Muscle layer of duodenum (tissue), 2 donors: ENCODE measurements at regions not wholly inside any gene's neighbourhood (a gene's known extent, or its start where the extent isn't known, plus 50 kb on each side); places are given as distances from the start of the nearest gene placed in this dataset.

Experiments
- H3K27ac ChIP-seq: one replicate; pipeline ENCODE4 v1.7.0; 2013; ENCODE audit warnings: mild to moderate bottlenecking, low read length
- H3K27me3 ChIP-seq: one replicate; pipeline ENCODE4 v1.7.0; 2013; ENCODE audit warnings: low read depth, mild to moderate bottlenecking, control low read depth, low read length
- H3K36me3 ChIP-seq, 2 donors: one replicate each; pipeline ENCODE4 v1.7.0; 2013; ENCODE audit warnings: low read length in 2 of 2, control low read depth in 1 of 2, mild to moderate bottlenecking in 1 of 2; ENCODE audit not compliant: insufficient read depth in 2 of 2, control insufficient read depth in 1 of 2
- H3K4me1 ChIP-seq, 2 donors: one replicate each; pipeline ENCODE4 v1.7.0; 2013; ENCODE audit warnings: low read length in 2 of 2, mild to moderate bottlenecking in 2 of 2, control low read depth in 1 of 2, moderate library complexity in 1 of 2; ENCODE audit not compliant: insufficient read depth in 2 of 2, control insufficient read depth in 1 of 2
- H3K4me3 ChIP-seq, 2 donors: one replicate each; pipeline ENCODE4 v1.7.0; 2013; ENCODE audit warnings: low read length in 2 of 2, low read depth in 1 of 2, mild to moderate bottlenecking in 1 of 2
- H3K9me3 ChIP-seq, 2 donors: one replicate each; pipeline ENCODE4 v1.7.0; 2013; ENCODE audit warnings: low read length in 2 of 2, control low read depth in 1 of 2, mild to moderate bottlenecking in 1 of 2; ENCODE audit not compliant: control insufficient read depth in 1 of 2
- donor health status: healthy.

DNA sequence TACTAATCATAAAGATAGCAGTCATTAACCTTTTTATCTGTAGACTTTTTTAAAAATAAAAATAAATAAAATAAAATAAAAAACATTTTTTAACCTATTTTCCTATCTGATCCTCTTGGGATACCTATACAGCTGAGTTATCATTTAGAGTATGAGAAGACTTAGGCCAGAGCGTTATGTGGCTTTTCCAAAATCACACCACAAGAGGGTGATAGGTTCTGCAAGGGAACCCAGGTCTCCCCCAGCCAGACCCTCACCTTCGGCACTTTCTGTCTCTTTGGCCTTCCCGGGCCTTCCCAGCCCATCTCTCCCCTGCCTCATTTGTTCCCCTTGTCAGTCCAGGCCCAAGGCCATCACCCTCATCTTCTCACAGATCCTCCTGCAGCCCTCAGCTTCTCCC, 311.7 kb downstream of the SMAD2 start:
- Histone ChIP-seq H3K9me3 (no peaks in the 10 kb centered on the region), H3K4me3 (no peak overlapping the region), H3K27ac (no peak overlapping the region), H3K27me3 (no peaks in the 10 kb centered on the region), H3K36me3 (no peaks in the 10 kb centered on the region), H3K4me1 (no peaks in the 10 kb centered on the region)

DNA sequence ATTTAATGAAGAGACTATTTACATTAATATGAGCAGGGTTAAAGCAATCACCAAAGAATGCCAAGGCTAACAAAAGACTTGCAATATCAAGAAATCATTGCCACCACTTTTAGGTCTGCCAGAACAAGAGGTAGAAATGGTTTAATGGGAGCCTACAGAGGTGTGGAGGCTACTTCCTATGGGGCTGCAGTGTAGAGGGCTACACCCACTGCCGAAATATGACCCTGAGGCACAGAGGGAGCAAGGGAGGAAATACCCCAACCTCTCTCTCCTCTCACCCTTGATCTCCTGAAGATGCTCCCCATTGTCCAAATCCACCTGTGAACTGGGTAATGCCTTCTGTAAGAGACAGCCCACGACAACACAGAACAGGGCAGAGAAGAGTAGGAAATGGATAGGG, 315.4 kb downstream of the SMAD2 start:
- H3K27me3 ChIP-seq, result no peaks in the 10 kb centered on the region
- no peaks in the 10 kb centered on the region for H3K4me1 ChIP-seq
- H3K27ac ChIP-seq, result no peak overlapping the region
- peaks cover 0 to 8% of the 10 kb centered on the region in 2 donors for H3K9me3 ChIP-seq
- H3K36me3 ChIP-seq, result no peaks in the 10 kb centered on the region
- no peak overlapping the region for H3K4me3 ChIP-seq

DNA sequence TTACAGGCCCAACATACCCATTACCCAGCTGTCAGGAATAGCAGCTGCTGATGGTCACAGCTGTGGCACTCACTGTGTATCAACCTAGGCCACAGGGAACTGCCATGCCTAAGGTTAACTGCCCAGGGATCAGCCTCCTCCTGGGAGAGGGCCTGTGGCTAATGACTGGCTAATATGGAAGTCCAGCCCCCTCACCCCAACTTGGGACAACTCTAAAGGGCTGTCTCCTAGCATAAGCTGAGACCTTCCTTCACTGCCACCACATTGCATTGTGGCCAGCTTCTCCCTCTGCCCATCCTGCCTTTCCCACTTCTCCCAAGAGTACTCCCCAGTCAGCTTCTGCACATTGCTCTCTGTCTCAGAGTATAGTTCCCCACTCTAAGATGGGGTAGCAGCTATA, 316.5 kb downstream of the SMAD2 start:
- no peak overlapping the region for H3K27ac ChIP-seq
- H3K4me3 ChIP-seq, result no peak overlapping the region
- H3K9me3 ChIP-seq, result peaks cover 0 to 8% of the 10 kb centered on the region in 2 donors
- no peaks in the 10 kb centered on the region for H3K36me3 ChIP-seq
- no peaks in the 10 kb centered on the region for H3K4me1 ChIP-seq
- no peaks in the 10 kb centered on the region for H3K27me3 ChIP-seq

DNA sequence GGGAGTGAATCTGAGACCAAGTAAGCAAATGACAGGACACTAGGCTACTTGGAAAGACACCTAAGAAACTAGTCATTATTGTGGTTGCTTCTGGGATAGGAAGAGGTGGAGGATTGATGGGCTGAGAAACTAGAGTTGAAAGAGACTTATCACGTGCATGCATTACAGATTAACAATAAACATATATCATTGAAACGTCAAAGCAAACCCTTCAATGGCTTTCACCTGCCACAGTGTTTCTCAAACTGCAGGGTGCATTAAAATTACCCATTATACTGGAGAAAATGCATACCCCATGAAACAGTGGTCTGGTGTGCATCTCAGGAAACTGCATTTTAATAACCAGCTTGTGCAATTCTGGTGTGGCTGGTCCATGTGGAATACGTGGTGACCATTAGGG, 318.8 kb downstream of the SMAD2 start:
- Histone ChIP-seq H3K4me1 (no peaks in the 10 kb centered on the region), H3K9me3 (peaks cover 0 to 8% of the 10 kb centered on the region in 2 donors), H3K36me3 (no peaks in the 10 kb centered on the region), H3K4me3 (no peak overlapping the region), H3K27me3 (no peaks in the 10 kb centered on the region), H3K27ac (no peak overlapping the region)

DNA sequence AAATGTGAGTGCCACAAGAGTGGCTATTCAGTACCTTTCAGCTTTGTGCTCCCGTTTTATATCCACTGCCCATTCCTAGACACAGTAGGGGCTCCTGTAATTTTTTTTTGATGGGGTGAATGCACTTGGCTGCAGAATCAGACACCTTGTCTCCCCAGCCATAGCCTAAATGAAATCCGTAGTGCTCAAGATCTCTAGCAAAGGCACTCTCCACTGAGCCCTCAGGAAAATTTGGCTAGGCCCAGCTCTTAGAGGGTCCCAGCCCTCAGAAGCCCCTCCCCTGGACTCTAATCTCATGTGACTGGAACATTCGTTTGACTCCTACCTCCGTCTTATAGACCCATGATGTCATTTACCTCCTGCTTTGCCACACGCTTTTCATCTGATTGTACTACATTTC, 323.9 kb downstream of the SMAD2 start:
- peaks cover 0 to 8% of the 10 kb centered on the region in 2 donors for H3K9me3 ChIP-seq
- no peak overlapping the region for H3K27ac ChIP-seq

DNA sequence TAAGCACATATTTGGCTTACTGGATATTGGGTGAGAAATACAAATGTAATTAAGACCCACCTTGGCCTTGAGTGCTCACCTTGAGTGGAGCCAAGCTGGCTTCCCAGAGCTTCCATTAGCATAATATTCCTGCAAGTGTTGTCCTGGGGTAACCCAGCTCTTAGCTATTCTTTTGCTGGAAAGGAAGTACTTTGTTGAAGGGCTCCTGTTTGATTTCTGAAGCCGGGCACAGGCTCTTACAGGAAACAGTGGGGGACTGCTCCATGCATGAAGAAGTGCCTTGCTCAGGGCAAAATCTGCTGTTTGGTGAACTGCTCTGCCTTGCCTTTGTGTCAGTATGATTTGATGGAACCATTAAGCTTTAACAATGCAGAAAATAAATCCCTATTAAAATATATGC, 325.4 kb downstream of the SMAD2 start:
- H3K4me1 ChIP-seq, result no peaks in the 10 kb centered on the region
- no peaks in the 10 kb centered on the region for H3K9me3 ChIP-seq

More for the DNA sequence above, 323.9 kb downstream of the SMAD2 start:
- no peaks in the 10 kb centered on the region for H3K4me1 ChIP-seq
- H3K4me3 ChIP-seq, result no peak overlapping the region
- no peaks in the 10 kb centered on the region for H3K36me3 ChIP-seq
- H3K27me3 ChIP-seq, result no peaks in the 10 kb centered on the region

DNA sequence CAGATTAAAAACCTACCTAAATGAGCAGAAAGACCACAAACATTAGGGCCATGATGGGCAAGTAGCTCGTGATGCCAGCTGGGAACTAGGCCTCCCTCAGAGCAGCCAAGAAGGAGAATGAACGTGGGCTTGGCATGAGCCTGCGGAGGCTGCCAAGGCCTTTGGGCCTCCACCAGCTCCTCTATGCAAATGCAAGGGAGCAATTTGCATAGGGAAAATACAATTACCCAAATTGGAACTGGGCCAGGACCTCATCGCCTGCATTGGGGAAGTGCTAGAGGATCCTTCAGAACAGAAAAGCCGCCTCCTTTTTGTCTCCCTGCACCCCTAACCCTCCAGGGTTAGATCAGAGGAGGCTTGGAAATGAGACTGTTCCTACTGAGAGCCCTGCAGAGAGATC, 326.4 kb downstream of the SMAD2 start:
- no peaks in the 10 kb centered on the region for H3K9me3 ChIP-seq
- H3K27ac ChIP-seq, result no peak overlapping the region
- no peaks in the 10 kb centered on the region for H3K36me3 ChIP-seq
- H3K27me3 ChIP-seq, result no peaks in the 10 kb centered on the region
- H3K4me1 ChIP-seq, result no peaks in the 10 kb centered on the region
- H3K4me3 ChIP-seq, result no peak overlapping the region

More for the DNA sequence above, 325.4 kb downstream of the SMAD2 start:
- Histone ChIP-seq H3K27me3 (no peaks in the 10 kb centered on the region), H3K27ac (no peak overlapping the region), H3K4me3 (no peak overlapping the region), H3K36me3 (no peaks in the 10 kb centered on the region)

DNA sequence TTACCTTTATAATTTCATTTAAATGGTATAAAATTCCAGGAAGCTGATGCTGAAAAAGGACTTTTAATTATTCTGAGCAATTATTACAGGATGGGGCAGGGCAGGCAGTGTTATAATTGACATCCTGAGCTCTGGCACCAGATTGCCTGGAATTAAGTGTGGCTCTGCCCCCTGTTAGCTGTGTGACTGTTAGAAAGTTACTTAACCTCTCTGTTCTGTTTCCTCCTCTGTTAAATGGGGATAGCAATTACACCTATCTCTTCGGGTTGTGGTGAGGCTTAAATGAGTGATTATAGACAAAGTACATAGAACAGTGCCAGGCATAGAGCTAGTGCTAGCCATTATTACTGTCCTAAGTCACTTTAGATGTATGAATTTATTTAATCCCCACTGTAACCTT, 327.3 kb downstream of the SMAD2 start:
- no peaks in the 10 kb centered on the region for H3K9me3 ChIP-seq
- no peaks in the 10 kb centered on the region for H3K27me3 ChIP-seq
- no peaks in the 10 kb centered on the region for H3K4me1 ChIP-seq
- H3K36me3 ChIP-seq, result no peaks in the 10 kb centered on the region
- no peak overlapping the region for H3K4me3 ChIP-seq
- H3K27ac ChIP-seq, result no peak overlapping the region

DNA sequence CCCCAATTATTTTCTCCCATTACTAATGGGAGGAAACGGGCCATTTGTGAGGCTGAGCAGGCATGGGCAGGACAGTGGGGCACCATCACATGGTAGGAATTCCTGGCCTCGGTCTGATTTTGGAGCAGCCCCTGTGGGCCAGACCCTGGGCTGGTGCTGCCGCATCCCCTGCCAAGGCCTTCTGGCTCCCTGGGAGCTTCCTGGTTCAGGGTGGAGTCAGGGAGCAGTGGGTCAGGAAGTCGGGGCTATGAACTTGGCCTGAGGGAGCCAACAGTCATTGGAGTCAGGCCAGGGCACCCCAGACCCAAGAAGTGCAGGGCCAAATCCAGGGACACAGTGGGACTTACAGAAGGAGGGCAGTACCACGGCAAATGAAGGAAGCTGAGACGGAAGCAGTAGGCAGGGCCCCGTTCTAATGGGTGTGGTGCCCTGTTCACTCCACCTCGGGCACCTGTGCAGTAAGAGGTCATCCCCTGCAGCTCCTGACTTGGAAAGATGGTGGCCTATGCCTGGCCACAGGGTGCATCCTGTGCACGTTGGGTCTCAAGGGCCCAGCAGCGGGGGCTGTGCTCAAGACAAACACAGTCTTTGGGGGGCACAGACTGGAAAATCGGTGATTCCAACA, 328.1 kb downstream of the SMAD2 start:
- no peaks in the 10 kb centered on the region for H3K4me1 ChIP-seq
- no peaks in the 10 kb centered on the region for H3K27me3 ChIP-seq
- no peak overlapping the region for H3K27ac ChIP-seq
- no peaks in the 10 kb centered on the region for H3K36me3 ChIP-seq
- no peaks in the 10 kb centered on the region for H3K9me3 ChIP-seq
- no peak overlapping the region for H3K4me3 ChIP-seq

DNA sequence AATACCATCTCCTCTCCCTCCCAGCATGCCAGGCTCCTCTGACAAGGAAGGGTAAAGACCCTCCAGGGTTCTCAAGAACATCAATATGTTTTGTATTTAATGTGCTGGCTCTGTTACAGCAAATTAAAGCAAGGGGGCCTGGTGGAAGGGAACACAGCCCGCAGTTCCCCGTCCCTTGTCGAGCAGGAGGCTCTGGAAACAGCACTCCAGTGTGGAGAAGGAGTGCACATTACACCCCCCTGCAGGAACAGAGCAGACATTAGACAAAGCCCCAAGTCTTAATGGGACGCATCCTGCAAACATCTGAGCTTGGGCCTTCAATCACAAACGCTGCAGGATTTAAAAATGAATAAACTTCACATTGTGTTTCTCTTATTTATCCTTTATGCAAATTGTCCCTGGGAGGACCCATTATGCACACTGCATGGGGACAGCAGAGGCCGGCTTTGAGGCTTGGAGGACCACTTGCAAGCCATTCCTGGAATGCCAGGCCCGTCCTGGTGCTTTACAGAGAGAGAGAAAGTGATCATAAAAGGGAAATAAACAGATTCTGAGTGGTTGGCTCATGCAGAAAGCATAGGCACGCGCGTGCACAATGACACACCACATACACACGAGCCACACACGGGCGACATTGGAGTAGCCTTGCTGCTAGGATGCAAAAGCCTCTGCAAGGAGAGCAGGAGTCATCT, 328.7 kb downstream of the SMAD2 start:
- Histone ChIP-seq H3K4me3 (no peak overlapping the region), H3K27ac (no peak overlapping the region), H3K36me3 (no peaks in the 10 kb centered on the region), H3K4me1 (no peaks in the 10 kb centered on the region), H3K27me3 (no peaks in the 10 kb centered on the region), H3K9me3 (no peaks in the 10 kb centered on the region)

DNA sequence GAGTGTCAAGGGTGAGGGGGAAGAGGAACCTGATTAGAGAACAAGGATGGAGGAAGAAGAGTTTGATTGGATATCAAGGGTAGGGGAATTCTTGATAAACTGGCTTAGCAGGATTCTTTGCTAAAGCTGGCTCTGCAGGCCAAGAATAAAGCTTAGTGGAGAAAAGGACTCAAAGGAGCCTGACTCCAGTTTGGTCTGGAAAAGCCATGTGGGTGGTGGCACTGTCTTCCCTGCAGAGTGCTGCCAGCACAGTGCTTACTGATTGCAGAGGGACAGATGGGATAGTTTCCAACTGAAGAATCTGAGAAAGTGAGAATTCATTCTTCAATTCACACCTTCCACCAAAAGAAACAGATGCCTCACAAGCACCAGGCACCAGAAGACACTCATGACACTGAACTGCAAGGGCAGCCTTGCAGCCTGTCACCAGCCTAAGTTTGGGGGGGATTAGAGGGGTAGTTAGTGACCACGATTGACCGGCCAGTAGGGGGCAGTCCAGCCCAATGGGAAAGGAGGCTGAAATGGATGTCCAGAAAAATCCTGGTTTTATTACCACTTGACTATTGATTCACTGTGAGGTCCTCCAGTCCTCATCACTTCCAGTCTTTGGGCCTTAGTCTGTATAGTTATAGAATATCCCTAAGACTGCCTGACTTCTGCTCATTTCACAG, 334.5 kb downstream of the SMAD2 start:
- Histone ChIP-seq H3K36me3 (no peaks in the 10 kb centered on the region), H3K27ac (no peak overlapping the region), H3K4me1 (no peaks in the 10 kb centered on the region)

More for the DNA sequence above, 334.5 kb downstream of the SMAD2 start:
- Histone ChIP-seq H3K4me3 (no peak overlapping the region), H3K9me3 (peaks cover 0 to 8% of the 10 kb centered on the region in 2 donors), H3K27me3 (peaks cover 12% of the 10 kb centered on the region)
